HCT116 (cell line): ENCODE measurements at regions not wholly inside any gene's neighbourhood (a gene's known extent, or its start where the extent isn't known, plus 50 kb on each side); places are given as distances from the start of the nearest gene placed in this dataset.

Experiments
- ATAC-seq: fragments of 200-7000 bp; cut with Tn5 transposase; 2 replicates; pipeline ENCODE4 v1.9.1; 2020; ENCODE audit warnings: mild to moderate bottlenecking, moderate library complexity
- BruUV-seq: library from RNA; stranded (reverse); fragments of 400-500 nt; replicated peaks from 2 replicates; lab custom pipeline; 2021; lab: Mats Ljungman, UMichigan
- CTCF ChIA-PET: fragments of 300-600 bp; sonication (Branson Sonifier 250); formaldehyde crosslinking; loops from one replicate; lab custom pipeline; 2021; ENCODE audit warnings: antibody characterized with exemption; lab: Charles Lee
- POLR2A ChIA-PET: fragments of 300-600, 350-600 bp; sonication (Branson Sonifier 250); formaldehyde crosslinking; loops from one replicate; lab custom pipeline; 2021; ENCODE audit warnings: antibody characterized with exemption; lab: Charles Lee
- RAD21 ChIA-PET, 2 experiments: fragments of 300-600 bp; sonication (Branson Sonifier 250); formaldehyde crosslinking; loops; one replicate each; lab custom pipeline; 2023; ENCODE audit warnings: low total read pairs in 2 of 2; ENCODE audit not compliant: uncharacterized antibody in 2 of 2, unreplicated experiment in 2 of 2, low non-redundant PET in 1 of 2; lab: Charles Lee
- DNase-seq: peaks from one replicate; pipeline ENCODE4 v3.0.0-alpha.2; 2010; ENCODE audit warnings: low read depth, low spot score
- H2AFZ ChIP-seq: fragments of 200-600 bp; shearing (Covaris generic), sonication (generic); 2 replicates; pipeline ENCODE4 v1.6.1; 2017; ENCODE audit warnings: low read depth, mixed run types, mixed read lengths, antibody characterized with exemption, low read length; ENCODE audit not compliant: poor library complexity, severe bottlenecking
- H3K27ac ChIP-seq: 2 replicates; pipeline ENCODE4 v1.5.1; 2012; ENCODE audit warnings: low read depth, low read length
- H3K27me3 ChIP-seq: fragments of 200-600 bp; sonication (generic); 2 replicates; pipeline ENCODE4 v1.6.1; 2016; ENCODE audit warnings: mixed run types, low read length, mixed read lengths; ENCODE audit not compliant: insufficient read depth
- H3K36me3 ChIP-seq, 2 experiments: fragments of 200-500 bp in 1 of 2; fragments of 200-600 bp in 1 of 2; sonication (Bioruptor generic) in 1 of 2; sonication (generic) in 1 of 2; 2 replicates each; pipeline versions ENCODE4 v1.5.1 to v1.6.1; 2014 to 2016; ENCODE audit warnings: low read length in 2 of 2, inconsistent platforms in 1 of 2, mixed read lengths in 1 of 2, mixed run types in 1 of 2; ENCODE audit not compliant: insufficient read depth in 2 of 2, control insufficient read depth in 1 of 2
- H3K4me1 ChIP-seq, 2 experiments: fragments of 200-600 bp in 1 of 2; sonication (generic) in 1 of 2; 2 replicates each; pipeline versions ENCODE4 v1.5.1 to v1.6.1; 2012 to 2017; ENCODE audit warnings: low read length in 2 of 2, inconsistent platforms in 1 of 2, mild to moderate bottlenecking in 1 of 2, mixed read lengths in 1 of 2, mixed run types in 1 of 2, moderate library complexity in 1 of 2; ENCODE audit not compliant: insufficient read depth in 2 of 2, control insufficient read depth in 1 of 2
- H3K4me2 ChIP-seq: fragments of 200-600 bp; sonication (generic); 2 replicates; pipeline ENCODE4 v1.6.1; 2017; ENCODE audit warnings: mixed run types, low read length, mixed read lengths
- H3K4me3 ChIP-seq, 2 experiments: fragments of 200-600 bp in 1 of 2; sonication (generic) in 1 of 2; replicated peaks in 1 of 2; 2 replicates each; pipeline ENCODE4 v1.5.1; 2011 to 2016; ENCODE audit warnings: low read length in 2 of 2, control low read depth in 1 of 2, low read depth in 1 of 2, mild to moderate bottlenecking in 1 of 2, mixed read lengths in 1 of 2, mixed run types in 1 of 2
- H3K79me2 ChIP-seq: fragments of 200-600 bp; sonication (generic); 2 replicates; pipeline ENCODE4 v1.6.1; 2017; ENCODE audit warnings: mild to moderate bottlenecking, mixed run types, low read length, moderate library complexity, mixed read lengths; ENCODE audit not compliant: insufficient read depth
- H3K9ac ChIP-seq: fragments of 200-600 bp; sonication (generic); 2 replicates; pipeline ENCODE4 v1.6.1; 2016; ENCODE audit warnings: low read length, mixed read lengths
- H3K9me2 ChIP-seq: fragments of 200-600 bp; sonication (generic), shearing (Covaris generic); 2 replicates; pipeline ENCODE4 v1.6.1; 2017; ENCODE audit warnings: mixed run types, mild to moderate bottlenecking, moderate library complexity; ENCODE audit not compliant: insufficient read depth
- H3K9me3 ChIP-seq, 2 experiments: fragments of 200-500 bp in 1 of 2; fragments of 200-600 bp in 1 of 2; sonication (Bioruptor generic) in 1 of 2; sonication (generic) in 1 of 2; 2 replicates each; pipeline ENCODE4 v1.6.1; 2014 to 2017; ENCODE audit warnings: low read length in 2 of 2, mixed read lengths in 2 of 2, inconsistent platforms in 1 of 2, low read depth in 1 of 2, mild to moderate bottlenecking in 1 of 2, mixed run types in 1 of 2, moderate library complexity in 1 of 2; ENCODE audit not compliant: control insufficient read depth in 1 of 2, insufficient read depth in 1 of 2
- H4K20me1 ChIP-seq: fragments of 200-600 bp; sonication (generic), shearing (Covaris generic); 2 replicates; pipeline ENCODE4 v1.6.1; 2017; ENCODE audit warnings: mixed run types, mild to moderate bottlenecking, moderate library complexity; ENCODE audit not compliant: insufficient read depth
- CBX3 ChIP-seq: IDR thresholded peaks from 2 replicates; pipeline ENCODE4 v1.6.1; 2012; ENCODE audit warnings: low read depth
- CEBPB ChIP-seq: IDR thresholded peaks from 2 replicates; pipeline ENCODE4 v1.6.1; 2012; ENCODE audit warnings: low read depth
- EGR1 ChIP-seq: IDR thresholded peaks from 2 replicates; pipeline ENCODE4 v1.6.1; 2012; ENCODE audit warnings: low read depth
- ELF1 ChIP-seq: IDR thresholded peaks from 2 replicates; pipeline ENCODE4 v1.6.1; 2012; ENCODE audit warnings: low read depth, borderline replicate concordance
- EZH2phosphoT487 ChIP-seq: fragments of 200-600 bp; IDR thresholded peaks from 2 replicates; pipeline ENCODE4 v1.6.1; 2018; ENCODE audit warnings: antibody characterized with exemption, borderline replicate concordance
- FOSL1 ChIP-seq: IDR thresholded peaks from 2 replicates; pipeline ENCODE4 v1.6.1; 2012; ENCODE audit warnings: low read depth
- JUND ChIP-seq: IDR thresholded peaks from 2 replicates; pipeline ENCODE4 v1.6.1; 2012
- POLR2A ChIP-seq: IDR thresholded peaks from 2 replicates; pipeline ENCODE4 v1.7.0; 2011; ENCODE audit warnings: borderline replicate concordance; ENCODE audit not compliant: insufficient read depth, insufficient read length; ENCODE audit errors: extremely low read depth
- POLR2AphosphoS5 ChIP-seq: IDR thresholded peaks from 2 replicates; pipeline ENCODE4 v1.6.1; 2011; ENCODE audit warnings: mild to moderate bottlenecking, low read depth, low read length, moderate library complexity
- RAD21 ChIP-seq: IDR thresholded peaks from 2 replicates; pipeline ENCODE4 v1.6.1; 2012; ENCODE audit warnings: low read depth, mild to moderate bottlenecking
- SP1 ChIP-seq: IDR thresholded peaks from 2 replicates; pipeline ENCODE4 v1.6.1; 2012; ENCODE audit warnings: low read depth
- SRF ChIP-seq: IDR thresholded peaks from 2 replicates; pipeline ENCODE4 v1.6.1; 2012; ENCODE audit warnings: low read depth
- TCF7L2 ChIP-seq: IDR thresholded peaks from 2 replicates; pipeline ENCODE4 v1.7.0; 2011; ENCODE audit warnings: borderline replicate concordance, inconsistent platforms; ENCODE audit not compliant: insufficient read depth, insufficient read length; ENCODE audit errors: extremely low read depth
- YY1 ChIP-seq: IDR thresholded peaks from 2 replicates; pipeline ENCODE4 v1.6.1; 2011; ENCODE audit warnings: low read length, low read depth, moderate library complexity, mild to moderate bottlenecking; ENCODE audit not compliant: insufficient replicate concordance; ENCODE audit errors: extremely low read depth
- ZFX ChIP-seq: fragments of 450-650 bp; IDR thresholded peaks from 2 replicates; pipeline ENCODE4 v1.6.1; 2017
- ZNF274 ChIP-seq: fragments of 200-500 bp; sonication (Bioruptor generic); IDR thresholded peaks from 2 replicates; pipeline ENCODE4 v1.6.1; 2014; ENCODE audit warnings: mild to moderate bottlenecking, low read depth, low read length, inconsistent platforms
- intact Hi-C: fragments of 100-400 bp; cut with micrococcal nuclease; formaldehyde crosslinking; loops from 2 replicates; pipeline ENCODE4 v1.10.0; 2022
- TF ChIP-seq, protein P1 (sequence below), 3 experiments: fragments of 200-600 bp in 1 of 3; sonication (generic) in 1 of 3; IDR thresholded peaks in 2 of 3; conservative IDR thresholded peaks in 1 of 3; 2 replicates each; pipeline ENCODE4 v1.5.1; 2012 to 2017; ENCODE audit warnings: low read depth in 2 of 3, low read length in 2 of 3, antibody characterized with exemption in 1 of 3, borderline replicate concordance in 1 of 3, control low read depth in 1 of 3, mild to moderate bottlenecking in 1 of 3, mixed read lengths in 1 of 3, mixed run types in 1 of 3, moderate library complexity in 1 of 3; ENCODE audit not compliant: insufficient read depth in 1 of 3
- TF ChIP-seq, protein P2 (sequence below): IDR thresholded peaks from 2 replicates; pipeline ENCODE4 v1.6.1; 2012
- TF ChIP-seq, protein P3 (sequence below): IDR thresholded peaks from 2 replicates; pipeline ENCODE4 v1.6.1; 2012; ENCODE audit warnings: low read depth
- TF ChIP-seq, protein P4 (sequence below): IDR thresholded peaks from 2 replicates; pipeline ENCODE4 v1.6.1; 2012

DNA sequence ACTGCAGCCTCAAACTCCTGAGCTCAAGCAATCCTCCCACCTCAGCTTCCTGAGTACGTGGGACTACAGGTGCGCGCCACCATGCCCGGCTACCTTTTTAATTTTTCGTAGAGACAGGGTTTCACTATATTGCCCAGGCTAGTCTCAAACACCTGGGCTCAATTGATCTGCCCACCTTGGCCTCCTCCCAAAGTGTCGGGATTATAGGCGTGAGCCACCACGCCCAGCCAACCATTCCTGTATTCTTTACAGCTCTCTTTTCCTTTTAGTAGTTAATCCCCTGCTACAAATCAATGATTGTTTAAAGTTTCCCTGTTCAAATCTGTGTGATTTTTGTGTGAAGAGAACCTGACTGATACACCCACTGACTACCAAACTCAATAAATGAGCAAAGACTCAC lies 75.4 kb upstream of the SVIL start (continued):
- TF ChIP-seq CBX3 (no peak), ELF1 (no peak)

DNA sequence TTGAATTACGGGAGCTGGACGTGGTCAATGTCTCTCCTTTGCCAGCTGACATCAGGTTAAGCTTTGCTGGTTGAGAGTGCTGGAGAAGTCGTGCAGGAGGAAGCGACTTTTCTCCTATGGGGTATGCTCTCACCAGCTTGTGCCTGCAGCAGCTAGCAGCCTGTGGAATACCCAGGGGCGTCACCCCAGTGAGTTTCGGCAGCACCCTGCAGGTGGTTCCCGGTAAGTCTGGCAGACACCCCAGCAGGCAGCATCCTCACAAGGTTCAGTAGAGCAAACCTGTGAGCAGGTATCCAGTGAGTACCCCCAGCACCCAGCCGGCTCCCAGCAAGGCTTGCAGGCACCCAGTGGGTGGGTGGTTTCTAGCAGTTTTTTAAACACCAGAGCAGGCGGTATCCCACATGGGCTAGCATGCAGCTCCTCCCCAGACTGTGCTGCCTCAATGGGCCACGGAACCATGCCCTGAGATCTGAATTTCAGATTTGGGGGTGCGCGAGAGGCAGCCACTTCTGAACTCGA lies 74.8 kb upstream of the SVIL start:
- no TSS peak for BruUV-seq
- POLR2A ChIA-PET: no interaction called here
- Histone ChIP-seq H3K9me2 (no peaks in the 10 kb centered on the region), H4K20me1 (no peaks in the 10 kb centered on the region), H3K4me2 (no peak overlapping the region), H3K27ac (no peak overlapping the region), H3K79me2 (peaks cover 18% of the 10 kb centered on the region), H3K9me3 (no peaks in the 10 kb centered on the region), H3K27me3 (no peaks in the 10 kb centered on the region), H3K4me1 (peaks cover 8 to 31% of the 10 kb centered on the region in 2 experiments), H3K9ac (no peak overlapping the region), H3K36me3 (no peaks in the 10 kb centered on the region), H3K4me3 (no peak overlapping the region), H2AFZ (no peak overlapping the region)
- DNase-seq: no peak
- no peak for ATAC-seq
- intact Hi-C loops: no loop called here
- TF ChIP-seq, protein P1, sequence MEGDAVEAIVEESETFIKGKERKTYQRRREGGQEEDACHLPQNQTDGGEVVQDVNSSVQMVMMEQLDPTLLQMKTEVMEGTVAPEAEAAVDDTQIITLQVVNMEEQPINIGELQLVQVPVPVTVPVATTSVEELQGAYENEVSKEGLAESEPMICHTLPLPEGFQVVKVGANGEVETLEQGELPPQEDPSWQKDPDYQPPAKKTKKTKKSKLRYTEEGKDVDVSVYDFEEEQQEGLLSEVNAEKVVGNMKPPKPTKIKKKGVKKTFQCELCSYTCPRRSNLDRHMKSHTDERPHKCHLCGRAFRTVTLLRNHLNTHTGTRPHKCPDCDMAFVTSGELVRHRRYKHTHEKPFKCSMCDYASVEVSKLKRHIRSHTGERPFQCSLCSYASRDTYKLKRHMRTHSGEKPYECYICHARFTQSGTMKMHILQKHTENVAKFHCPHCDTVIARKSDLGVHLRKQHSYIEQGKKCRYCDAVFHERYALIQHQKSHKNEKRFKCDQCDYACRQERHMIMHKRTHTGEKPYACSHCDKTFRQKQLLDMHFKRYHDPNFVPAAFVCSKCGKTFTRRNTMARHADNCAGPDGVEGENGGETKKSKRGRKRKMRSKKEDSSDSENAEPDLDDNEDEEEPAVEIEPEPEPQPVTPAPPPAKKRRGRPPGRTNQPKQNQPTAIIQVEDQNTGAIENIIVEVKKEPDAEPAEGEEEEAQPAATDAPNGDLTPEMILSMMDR (IDR thresholded peaks at IDR 0.05 in 2 of 3, conservative IDR thresholded peaks at IDR 0.05 in 1 of 3; ENCODE audit: borderline replicate concordance in 1 of 3, insufficient read depth in 1 of 3, low read depth in 2 of 3, low read length in 2 of 3): no peak
- TF ChIP-seq RAD21 (no peak), POLR2AphosphoS5 (no peak), SRF (no peak), CEBPB (no peak), ZNF274 (no peak), JUND (no peak), CBX3 (no peak), POLR2A (no peak), EZH2phosphoT487 (no peak), FOSL1 (no peak), EGR1 (no peak), ZFX (no peak), SP1 (no peak), YY1 (no peak), TCF7L2 (no peak)
- TF ChIP-seq, protein P2, sequence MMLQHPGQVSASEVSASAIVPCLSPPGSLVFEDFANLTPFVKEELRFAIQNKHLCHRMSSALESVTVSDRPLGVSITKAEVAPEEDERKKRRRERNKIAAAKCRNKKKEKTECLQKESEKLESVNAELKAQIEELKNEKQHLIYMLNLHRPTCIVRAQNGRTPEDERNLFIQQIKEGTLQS: no peak
- TF ChIP-seq, protein P3, sequence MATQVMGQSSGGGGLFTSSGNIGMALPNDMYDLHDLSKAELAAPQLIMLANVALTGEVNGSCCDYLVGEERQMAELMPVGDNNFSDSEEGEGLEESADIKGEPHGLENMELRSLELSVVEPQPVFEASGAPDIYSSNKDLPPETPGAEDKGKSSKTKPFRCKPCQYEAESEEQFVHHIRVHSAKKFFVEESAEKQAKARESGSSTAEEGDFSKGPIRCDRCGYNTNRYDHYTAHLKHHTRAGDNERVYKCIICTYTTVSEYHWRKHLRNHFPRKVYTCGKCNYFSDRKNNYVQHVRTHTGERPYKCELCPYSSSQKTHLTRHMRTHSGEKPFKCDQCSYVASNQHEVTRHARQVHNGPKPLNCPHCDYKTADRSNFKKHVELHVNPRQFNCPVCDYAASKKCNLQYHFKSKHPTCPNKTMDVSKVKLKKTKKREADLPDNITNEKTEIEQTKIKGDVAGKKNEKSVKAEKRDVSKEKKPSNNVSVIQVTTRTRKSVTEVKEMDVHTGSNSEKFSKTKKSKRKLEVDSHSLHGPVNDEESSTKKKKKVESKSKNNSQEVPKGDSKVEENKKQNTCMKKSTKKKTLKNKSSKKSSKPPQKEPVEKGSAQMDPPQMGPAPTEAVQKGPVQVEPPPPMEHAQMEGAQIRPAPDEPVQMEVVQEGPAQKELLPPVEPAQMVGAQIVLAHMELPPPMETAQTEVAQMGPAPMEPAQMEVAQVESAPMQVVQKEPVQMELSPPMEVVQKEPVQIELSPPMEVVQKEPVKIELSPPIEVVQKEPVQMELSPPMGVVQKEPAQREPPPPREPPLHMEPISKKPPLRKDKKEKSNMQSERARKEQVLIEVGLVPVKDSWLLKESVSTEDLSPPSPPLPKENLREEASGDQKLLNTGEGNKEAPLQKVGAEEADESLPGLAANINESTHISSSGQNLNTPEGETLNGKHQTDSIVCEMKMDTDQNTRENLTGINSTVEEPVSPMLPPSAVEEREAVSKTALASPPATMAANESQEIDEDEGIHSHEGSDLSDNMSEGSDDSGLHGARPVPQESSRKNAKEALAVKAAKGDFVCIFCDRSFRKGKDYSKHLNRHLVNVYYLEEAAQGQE: no peak
- TF ChIP-seq, protein P4, sequence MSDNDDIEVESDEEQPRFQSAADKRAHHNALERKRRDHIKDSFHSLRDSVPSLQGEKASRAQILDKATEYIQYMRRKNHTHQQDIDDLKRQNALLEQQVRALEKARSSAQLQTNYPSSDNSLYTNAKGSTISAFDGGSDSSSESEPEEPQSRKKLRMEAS: no peak
- RAD21 ChIA-PET: no interaction called here
- CTCF ChIA-PET: no interaction called here
